ENCODE measurements at regions not wholly inside any gene's neighbourhood (a gene's known extent, or its start where the extent isn't known, plus 50 kb on each side); places are given as distances from the start of the nearest gene placed in this dataset.

- no peaks in the 10 kb centered on the region for H3K36me3 Mint-ChIP-seq (ENCODE audit: insufficient read depth)
- DNase-seq (ENCODE audit: low spot score in 2 of 2) (no peak), ATAC-seq (replicated peaks; ENCODE audit: extremely low read depth, poor library complexity, severe bottlenecking) (no peak)
- no peak overlapping the region for H3K27ac Mint-ChIP-seq (ENCODE audit: low read depth)
- H3K4me3 Mint-ChIP-seq = no peak overlapping the region
- H3K27me3 Mint-ChIP-seq = peaks cover 21% of the 10 kb centered on the region
- no peaks in the 10 kb centered on the region for H3K9me3 Mint-ChIP-seq
- H3K4me1 Mint-ChIP-seq = no peaks in the 10 kb centered on the region
Measured at GRCh38 chr5:158644301-158644700, 455.4 kb downstream of the EBF1 start.

GRCh38 chr5:158643840-158644239, 455.9 kb downstream of the EBF1 start:
- Mint-ChIP-seq H3K9me3 (no peaks in the 10 kb centered on the region), H3K27me3 (peaks cover 19% of the 10 kb centered on the region), H3K4me3 (no peak overlapping the region), H3K36me3 (ENCODE audit: insufficient read depth) (no peaks in the 10 kb centered on the region), H3K27ac (ENCODE audit: low read depth) (no peak overlapping the region), H3K4me1 (no peaks in the 10 kb centered on the region)
- no peak for DNase-seq (ENCODE audit: low spot score in 2 of 2)
- ATAC-seq (replicated peaks; ENCODE audit: extremely low read depth, poor library complexity, severe bottlenecking) = no peak

DNA sequence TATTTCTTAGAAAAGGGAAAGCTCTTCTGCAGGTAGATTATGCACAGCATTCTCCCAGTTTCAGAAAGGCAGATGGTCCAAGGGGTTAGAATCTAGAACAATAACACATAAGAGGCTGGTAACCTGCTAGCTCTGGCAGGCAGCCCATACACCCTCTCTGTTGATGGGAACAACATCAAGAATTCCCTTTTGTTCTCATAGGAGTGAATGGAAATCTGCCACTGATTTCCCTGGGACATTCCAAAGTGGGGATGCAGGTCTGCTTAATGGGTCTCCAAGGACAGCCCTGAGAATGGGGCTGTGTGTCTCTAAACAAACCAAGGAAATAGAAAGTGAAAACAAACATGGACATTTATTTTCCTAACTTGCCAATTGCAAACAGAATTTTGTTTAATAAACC, 456.8 kb downstream of the EBF1 start:
- no peak for DNase-seq (ENCODE audit: low spot score in 2 of 2)
- H3K9me3 Mint-ChIP-seq = no peaks in the 10 kb centered on the region
- no peaks in the 10 kb centered on the region for H3K36me3 Mint-ChIP-seq (ENCODE audit: insufficient read depth)
- H3K27ac Mint-ChIP-seq (ENCODE audit: low read depth) = no peak overlapping the region
- ATAC-seq (replicated peaks; ENCODE audit: extremely low read depth, poor library complexity, severe bottlenecking) = no peak
- peaks cover 25% of the 10 kb centered on the region for H3K27me3 Mint-ChIP-seq
- H3K4me3 Mint-ChIP-seq = no peak overlapping the region
- H3K4me1 Mint-ChIP-seq = no peaks in the 10 kb centered on the region

DNA sequence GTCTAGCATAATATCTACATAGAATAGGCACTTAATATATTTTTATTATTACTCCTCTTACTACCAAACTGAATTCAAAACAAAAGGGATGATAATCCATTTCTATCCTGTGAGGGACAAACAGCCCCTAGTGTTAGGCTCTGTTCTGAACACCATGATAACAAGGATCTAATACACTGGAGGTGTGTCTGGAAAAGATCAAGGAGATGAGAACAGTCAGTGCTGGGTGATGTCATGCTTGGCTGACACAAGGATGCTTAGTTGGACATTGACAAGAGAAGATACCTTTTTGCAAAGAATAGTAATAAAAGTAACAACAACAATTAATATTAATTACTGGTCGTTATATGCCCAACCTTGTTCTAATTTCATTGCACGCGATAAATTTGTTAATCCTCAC, 458.7 kb downstream of the EBF1 start:
- no peaks in the 10 kb centered on the region for H3K9me3 Mint-ChIP-seq
- H3K27ac Mint-ChIP-seq (ENCODE audit: low read depth) = no peak overlapping the region
- H3K36me3 Mint-ChIP-seq (ENCODE audit: insufficient read depth) = no peaks in the 10 kb centered on the region
- H3K4me1 Mint-ChIP-seq = no peaks in the 10 kb centered on the region
- peaks cover 29% of the 10 kb centered on the region for H3K27me3 Mint-ChIP-seq
- no peak overlapping the region for H3K4me3 Mint-ChIP-seq
- no peak for DNase-seq (ENCODE audit: low spot score in 2 of 2)
- ATAC-seq (replicated peaks; ENCODE audit: extremely low read depth, poor library complexity, severe bottlenecking) = no peak

GRCh38 chr5:158640593-158640980, 459.1 kb downstream of the EBF1 start:
- Mint-ChIP-seq H3K9me3 (no peaks in the 10 kb centered on the region), H3K36me3 (ENCODE audit: insufficient read depth) (no peaks in the 10 kb centered on the region)

GRCh38 chr5:158639881-158640592, 459.7 kb downstream of the EBF1 start:
- ATAC-seq (replicated peaks; ENCODE audit: extremely low read depth, poor library complexity, severe bottlenecking) (no peak), DNase-seq (ENCODE audit: low spot score in 2 of 2) (no peak)
- Mint-ChIP-seq H3K4me3 (no peak overlapping the region), H3K4me1 (no peaks in the 10 kb centered on the region), H3K27ac (ENCODE audit: low read depth) (no peak overlapping the region), H3K36me3 (ENCODE audit: insufficient read depth) (no peaks in the 10 kb centered on the region), H3K27me3 (peaks cover 39% of the 10 kb centered on the region), H3K9me3 (no peaks in the 10 kb centered on the region)

More at GRCh38 chr5:158640593-158640980, 459.1 kb downstream of the EBF1 start:
- Mint-ChIP-seq H3K27ac (ENCODE audit: low read depth) (no peak overlapping the region), H3K27me3 (peaks cover 33% of the 10 kb centered on the region), H3K4me3 (no peak overlapping the region), H3K4me1 (no peaks in the 10 kb centered on the region)
- DNase-seq (ENCODE audit: low spot score in 2 of 2) (no peak), ATAC-seq (replicated peaks; ENCODE audit: extremely low read depth, poor library complexity, severe bottlenecking) (no peak)

DNA sequence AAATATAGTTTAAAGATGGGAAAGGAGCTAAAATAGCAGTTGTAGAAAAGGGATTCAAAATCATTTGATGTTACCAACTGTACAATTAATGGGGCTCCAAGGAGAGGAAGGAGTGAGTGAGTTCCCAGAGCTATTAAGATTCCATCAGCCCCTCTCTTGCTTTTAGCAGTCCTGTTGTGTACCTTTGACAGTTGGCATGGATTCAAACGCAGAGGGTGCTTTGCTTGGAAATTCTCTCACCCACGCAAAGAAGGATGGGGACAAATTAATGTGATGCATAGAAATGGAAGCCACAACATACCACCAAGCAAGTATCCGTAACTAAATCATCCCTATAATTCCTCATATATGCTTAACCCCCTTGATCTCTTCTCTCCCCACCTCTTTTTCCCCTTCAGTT, 461.3 kb downstream of the EBF1 start:
- Mint-ChIP-seq H3K4me1 (no peaks in the 10 kb centered on the region), H3K9me3 (no peaks in the 10 kb centered on the region), H3K27me3 (peaks cover 44% of the 10 kb centered on the region), H3K36me3 (ENCODE audit: insufficient read depth) (no peaks in the 10 kb centered on the region), H3K4me3 (no peak overlapping the region), H3K27ac (ENCODE audit: low read depth) (no peak overlapping the region)
- DNase-seq (ENCODE audit: low spot score in 2 of 2) (no peak), ATAC-seq (replicated peaks; ENCODE audit: extremely low read depth, poor library complexity, severe bottlenecking) (no peak)

DNA sequence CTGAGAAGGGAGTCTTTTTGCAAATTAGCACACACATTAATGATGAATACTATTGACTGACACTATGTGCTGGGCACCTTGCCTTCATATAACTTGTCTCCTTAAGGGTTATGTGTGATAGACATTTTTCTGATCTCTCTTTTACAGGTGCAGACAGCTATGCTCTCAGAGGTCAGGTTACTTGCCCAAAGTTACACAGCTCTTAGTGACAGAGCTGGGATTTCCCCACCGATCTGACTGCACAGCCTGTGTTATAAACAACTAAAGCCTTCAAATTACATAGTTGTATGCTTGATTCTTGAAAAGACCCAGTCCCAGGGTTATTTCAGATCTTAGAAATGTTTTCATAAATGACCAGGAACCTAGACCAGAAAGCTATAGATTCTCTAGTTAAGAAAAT, 462.7 kb downstream of the EBF1 start:
- no peak for ATAC-seq (replicated peaks; ENCODE audit: extremely low read depth, poor library complexity, severe bottlenecking)
- Mint-ChIP-seq H3K9me3 (no peaks in the 10 kb centered on the region), H3K36me3 (ENCODE audit: insufficient read depth) (no peaks in the 10 kb centered on the region), H3K4me1 (no peaks in the 10 kb centered on the region), H3K27me3 (peaks cover 49% of the 10 kb centered on the region), H3K4me3 (no peak overlapping the region), H3K27ac (ENCODE audit: low read depth) (no peak overlapping the region)
- DNase-seq (ENCODE audit: low spot score in 2 of 2) = no peak

- Mint-ChIP-seq H3K9me3 (no peaks in the 10 kb centered on the region), H3K4me1 (no peaks in the 10 kb centered on the region), H3K36me3 (ENCODE audit: insufficient read depth) (no peaks in the 10 kb centered on the region), H3K27me3 (peaks cover 54% of the 10 kb centered on the region), H3K4me3 (no peak overlapping the region), H3K27ac (ENCODE audit: low read depth) (no peak overlapping the region)
- ATAC-seq (replicated peaks; ENCODE audit: extremely low read depth, poor library complexity, severe bottlenecking) = no peak
- DNase-seq (ENCODE audit: low spot score in 2 of 2) = no peak
Measured at GRCh38 chr5:158635565-158635964, 464.2 kb downstream of the EBF1 start.

- Mint-ChIP-seq H3K9me3 (no peaks in the 10 kb centered on the region), H3K27me3 (peaks cover 57% of the 10 kb centered on the region), H3K4me1 (no peaks in the 10 kb centered on the region), H3K36me3 (ENCODE audit: insufficient read depth) (no peaks in the 10 kb centered on the region), H3K4me3 (no peak overlapping the region), H3K27ac (ENCODE audit: low read depth) (no peak overlapping the region)
- no peak for ATAC-seq (replicated peaks; ENCODE audit: extremely low read depth, poor library complexity, severe bottlenecking)
- DNase-seq (ENCODE audit: low spot score in 2 of 2) = no peak
Measured at GRCh38 chr5:158634714-158635113, 465.0 kb downstream of the EBF1 start.

- no peak overlapping the region for H3K4me3 Mint-ChIP-seq
- H3K27me3 Mint-ChIP-seq = peaks cover 27% of the 10 kb centered on the region
- H3K9me3 Mint-ChIP-seq = no peaks in the 10 kb centered on the region
- H3K36me3 Mint-ChIP-seq (ENCODE audit: insufficient read depth) = no peaks in the 10 kb centered on the region
- ATAC-seq (replicated peaks; ENCODE audit: extremely low read depth, poor library complexity, severe bottlenecking) (no peak), DNase-seq (ENCODE audit: low spot score in 2 of 2) (no peak)
- no peak overlapping the region for H3K27ac Mint-ChIP-seq (ENCODE audit: low read depth)
- no peaks in the 10 kb centered on the region for H3K4me1 Mint-ChIP-seq
Measured at GRCh38 chr5:158629591-158630312, 470.0 kb downstream of the EBF1 start.

DNA sequence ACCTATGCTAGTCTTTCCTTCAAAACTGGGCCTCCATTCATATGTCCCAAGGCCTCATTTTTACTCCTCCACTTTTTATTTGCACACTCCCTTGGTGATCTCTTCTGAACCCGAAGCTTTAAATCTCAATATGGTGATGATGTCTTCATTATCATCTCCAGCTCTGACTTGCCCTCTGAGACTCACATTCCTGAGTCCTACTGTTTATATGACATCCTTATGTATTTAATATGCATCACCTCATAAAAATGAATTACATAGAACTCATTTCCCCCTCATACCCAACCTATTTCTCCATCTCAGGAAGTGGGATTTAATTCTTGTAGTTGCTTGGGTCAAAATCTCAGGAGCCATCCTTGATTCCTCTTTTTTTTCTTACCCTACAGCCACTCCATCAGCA, 473.0 kb downstream of the EBF1 start:
- H3K36me3 Mint-ChIP-seq (ENCODE audit: insufficient read depth) = no peaks in the 10 kb centered on the region
- peaks cover 7% of the 10 kb centered on the region for H3K27me3 Mint-ChIP-seq
- no peak for ATAC-seq (replicated peaks; ENCODE audit: extremely low read depth, poor library complexity, severe bottlenecking)
- H3K27ac Mint-ChIP-seq (ENCODE audit: low read depth) = no peak overlapping the region
- no peak for DNase-seq (ENCODE audit: low spot score in 2 of 2)
- no peaks in the 10 kb centered on the region for H3K4me1 Mint-ChIP-seq
- H3K4me3 Mint-ChIP-seq = no peak overlapping the region
- H3K9me3 Mint-ChIP-seq = no peaks in the 10 kb centered on the region

DNA sequence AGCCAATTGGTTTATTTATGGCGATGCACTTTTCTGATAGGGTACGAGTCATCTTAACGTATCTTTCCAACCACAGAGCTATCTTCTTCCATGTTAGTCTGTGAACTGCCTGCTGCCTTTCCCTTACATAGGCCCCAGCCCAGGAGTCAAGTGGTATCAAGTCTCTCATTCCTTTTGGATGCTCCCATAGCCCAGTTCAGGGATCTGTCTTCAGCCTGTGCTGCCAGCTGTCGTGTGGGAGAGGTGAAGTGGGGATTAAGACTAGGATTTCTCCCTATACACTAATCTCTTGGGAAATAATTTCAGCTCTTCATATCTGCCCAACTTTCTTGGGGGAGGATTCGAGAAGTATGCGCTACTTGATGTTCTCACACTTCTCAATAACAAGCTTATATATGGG, 475.7 kb downstream of the EBF1 start:
- Mint-ChIP-seq H3K36me3 (ENCODE audit: insufficient read depth) (no peaks in the 10 kb centered on the region), H3K27ac (ENCODE audit: low read depth) (no peak overlapping the region), H3K9me3 (no peaks in the 10 kb centered on the region), H3K27me3 (no peaks in the 10 kb centered on the region), H3K4me3 (no peak overlapping the region), H3K4me1 (no peaks in the 10 kb centered on the region)
- DNase-seq (ENCODE audit: low spot score in 2 of 2) = no peak
- no peak for ATAC-seq (replicated peaks; ENCODE audit: extremely low read depth, poor library complexity, severe bottlenecking)

Measured in central memory CD8-positive, alpha-beta T cell (primary cell).